Muscle of arm (tissue), 1 donor: ENCODE measurements at regions not wholly inside any gene's neighbourhood (a gene's known extent, or its start where the extent isn't known, plus 50 kb on each side); places are given as distances from the start of the nearest gene placed in this dataset.
A peak's percentile ranks its signal among the peaks of the same experiment; 100 is the strongest.
"Not testable (repeated sequence)": the region's sequence is repeated elsewhere in the genome, so short reads cannot be mapped to it uniquely, and the experiment has no call there.

Experiments used
- DNase-seq: peaks from one replicate; pipeline ENCODE4 v3.0.0-alpha.2; 2013

DNA sequence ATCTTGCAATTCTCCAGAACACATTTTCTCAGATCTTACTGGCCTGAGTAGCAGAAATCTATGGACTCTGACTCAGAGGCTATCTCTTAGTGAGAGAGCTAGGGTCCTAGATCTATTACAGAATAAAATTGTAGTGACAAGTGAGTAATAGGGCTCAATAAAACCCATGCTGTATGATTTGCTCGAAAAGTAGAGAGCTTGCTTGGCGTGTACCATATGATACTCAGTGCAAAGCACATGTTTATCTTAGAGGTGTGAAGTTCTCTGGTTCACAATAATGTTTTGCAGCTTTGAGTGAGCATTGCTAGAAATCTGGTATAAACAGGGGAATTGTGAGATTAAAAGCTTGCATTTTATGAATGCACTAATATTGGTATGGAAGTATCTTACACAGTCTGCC is 87.8 kb upstream of the PRSS16 start:
- DNase-seq = no peak

GRCh38 chr6:27161115-27161514 is 86.4 kb upstream of the PRSS16 start:
- DNase-seq = no peak

DNA sequence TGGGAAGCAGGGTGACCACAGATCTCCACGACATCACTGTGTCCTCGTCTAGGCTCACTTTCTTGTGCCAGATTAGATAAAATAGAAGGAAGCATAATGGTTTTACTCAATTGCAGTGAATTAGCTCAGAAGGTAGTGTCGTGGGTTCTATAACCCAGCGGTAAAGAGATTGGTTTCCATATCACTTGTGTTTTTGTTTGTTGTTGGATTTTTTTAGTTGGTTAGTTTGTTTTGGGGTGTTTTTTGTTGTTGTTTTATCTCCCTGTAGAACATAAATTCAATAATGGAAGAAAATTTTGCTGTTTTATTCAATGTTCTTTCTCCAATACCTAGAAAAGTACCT is 85.9 kb upstream of the PRSS16 start:
- DNase-seq = no peak

DNA sequence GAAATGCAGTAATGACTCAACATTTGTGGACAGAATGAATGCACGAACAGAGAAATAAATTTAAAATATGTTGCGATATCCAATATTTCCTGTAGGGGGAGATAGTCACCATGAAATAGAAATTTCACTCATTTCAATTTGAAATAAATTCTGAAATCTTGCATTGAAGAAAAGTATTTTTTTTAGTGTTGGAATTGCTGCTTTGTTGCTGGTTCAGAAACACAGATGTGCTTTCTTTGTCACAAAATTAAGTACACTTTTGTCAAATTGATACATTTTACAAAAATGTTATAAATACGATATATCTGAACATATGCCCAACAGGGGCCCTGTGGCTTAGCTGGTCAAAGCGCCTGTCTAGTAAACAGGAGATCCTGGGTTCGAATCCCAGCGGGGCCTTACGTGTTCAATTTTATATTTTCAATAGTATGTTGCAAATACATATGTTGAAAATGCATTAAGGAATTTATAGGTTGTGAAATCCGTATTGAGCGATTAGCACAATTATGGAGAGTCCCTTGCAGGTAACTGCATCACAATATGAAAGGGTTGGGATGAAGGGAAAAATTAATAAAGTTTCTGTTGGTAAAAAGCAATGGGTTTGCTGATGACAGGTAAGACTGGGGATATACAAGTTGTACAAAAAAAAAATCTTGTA is 85.4 kb upstream of the PRSS16 start:
- peak; percentile 61 for DNase-seq

DNA sequence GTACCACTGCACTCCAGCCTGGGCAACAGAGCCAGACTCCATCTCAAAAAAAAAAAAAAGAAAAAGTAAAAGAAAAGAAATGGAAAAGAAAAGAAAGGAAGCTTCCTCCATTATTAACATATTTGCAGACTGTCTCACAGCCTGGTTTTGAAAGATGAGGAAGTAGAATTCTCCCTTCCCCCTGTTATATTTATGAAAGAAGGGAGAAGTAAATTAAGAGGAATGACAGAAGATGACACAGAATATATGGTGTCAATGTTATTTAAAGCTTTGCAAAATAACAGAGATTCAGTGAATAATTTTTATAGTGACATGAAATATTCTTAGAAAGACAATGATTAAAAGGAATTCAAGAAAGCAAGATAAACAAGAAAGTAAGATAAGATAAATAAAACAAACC is 83.7 kb upstream of the PRSS16 start:
- no peak for DNase-seq

GRCh38 chr6:27168108-27168507 is 79.4 kb upstream of the PRSS16 start:
- no peak for DNase-seq

DNA sequence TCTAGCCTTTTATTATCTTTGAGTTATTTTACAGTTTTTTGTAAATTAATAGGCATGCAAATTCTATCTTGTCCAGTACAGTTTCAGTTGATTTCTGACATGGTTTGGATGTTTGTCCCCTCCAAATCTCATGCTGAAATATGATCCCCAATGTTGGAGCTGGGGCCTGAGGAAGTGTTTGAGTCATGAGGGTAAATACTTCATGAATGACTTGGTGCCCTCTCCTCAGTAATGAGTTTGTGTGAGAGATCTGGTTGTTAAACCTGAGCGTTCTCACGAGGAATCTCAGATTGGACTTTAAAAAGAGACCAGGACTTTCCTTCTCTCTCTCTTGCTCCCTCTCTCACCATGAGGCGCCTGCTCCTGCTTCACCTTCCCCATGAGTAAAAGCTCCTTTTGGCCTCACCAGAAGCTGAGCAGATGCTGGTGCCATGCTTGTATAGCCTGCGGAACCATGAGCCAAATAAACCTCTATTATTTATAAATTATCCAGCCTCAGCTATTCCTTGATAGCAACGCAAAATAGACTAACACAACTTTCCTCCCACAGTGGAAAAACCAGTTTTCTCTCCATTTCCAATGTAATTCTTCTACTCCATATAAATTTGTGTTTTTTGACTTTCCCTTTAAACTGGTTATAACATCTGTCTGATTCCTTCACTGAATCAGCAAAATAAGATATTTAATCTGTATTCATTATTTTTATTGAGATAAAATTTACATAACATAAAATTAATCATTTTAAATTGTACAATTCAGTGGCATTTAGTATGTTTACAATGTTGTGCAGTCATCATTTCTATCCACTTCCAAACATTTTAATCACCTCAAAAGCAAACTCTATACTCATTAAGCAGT is 78.7 kb upstream of the PRSS16 start:
- no peak for DNase-seq

GRCh38 chr6:27172524-27173231 is 74.8 kb upstream of the PRSS16 start:
- not testable (repeated sequence) for DNase-seq

- not testable (repeated sequence) for DNase-seq
Measured at GRCh38 chr6:27173232-27173601, 74.3 kb upstream of the PRSS16 start.

DNA sequence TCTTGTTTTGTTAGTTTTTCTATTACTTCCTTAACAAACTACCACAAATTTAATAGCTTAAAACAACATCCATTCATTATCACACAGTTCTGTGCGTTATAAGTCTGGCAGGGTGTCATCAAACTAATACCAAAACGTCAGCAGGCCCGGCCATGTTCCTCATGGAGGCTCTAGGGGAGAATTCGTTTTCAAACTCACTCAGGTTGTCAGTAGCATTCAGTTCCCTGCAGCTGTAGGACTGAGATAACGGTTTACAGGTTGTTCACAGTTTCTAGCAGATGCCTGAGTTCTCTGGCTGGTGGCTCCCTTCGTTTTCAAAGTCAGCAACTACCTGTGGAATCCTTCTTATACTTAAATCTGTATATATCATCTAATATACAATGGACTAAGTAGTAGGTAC is 72.5 kb upstream of the PRSS16 start:
- DNase-seq = no peak

- DNase-seq = peak; percentile 28
Measured at GRCh38 chr6:27176096-27176495, 71.4 kb upstream of the PRSS16 start.

DNA sequence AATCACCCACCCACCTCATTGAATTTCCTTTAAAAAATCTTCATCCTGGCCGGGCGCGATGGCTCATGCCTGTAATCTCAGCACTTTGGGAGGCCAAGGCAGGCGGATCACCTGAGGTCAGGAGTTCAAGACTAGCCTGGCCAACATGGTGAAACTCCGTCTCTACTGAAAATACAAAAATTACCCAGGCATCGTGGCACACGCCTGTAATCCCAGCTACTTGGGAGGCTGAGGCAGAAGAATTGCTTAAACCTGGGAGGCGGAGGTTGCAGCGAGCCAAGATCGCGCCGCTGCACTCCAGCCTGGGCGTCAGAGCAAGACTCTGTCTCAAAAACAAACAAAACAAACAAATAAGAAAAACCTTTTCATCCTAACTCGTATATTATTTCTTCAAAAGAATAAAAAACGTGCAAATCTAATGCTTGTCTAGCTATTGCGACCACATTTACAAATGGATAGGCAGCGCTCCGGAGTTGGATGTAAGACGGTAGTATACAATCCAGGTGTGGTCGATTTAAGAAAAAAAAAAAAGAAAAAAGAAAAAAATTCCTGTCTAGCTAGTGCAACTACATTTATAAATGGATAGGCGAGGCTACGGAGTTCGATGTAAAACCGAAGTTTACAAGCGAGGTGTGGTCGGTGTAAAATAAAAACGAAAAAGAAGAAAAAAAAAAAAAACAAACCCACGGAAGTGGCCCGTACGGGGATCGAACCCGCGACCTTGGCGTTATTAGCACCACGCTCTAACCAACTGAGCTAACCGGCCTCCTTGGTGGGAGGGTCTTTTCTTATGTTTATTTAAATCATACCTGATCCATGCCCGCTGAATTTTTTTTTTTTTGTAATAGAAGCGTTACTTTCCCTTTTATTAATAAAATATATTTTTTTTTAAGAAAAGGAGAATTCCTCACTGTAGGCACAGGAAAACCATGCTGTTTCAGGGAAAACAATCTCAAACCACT is 70.7 kb upstream of the PRSS16 start:
- peak; percentile 68 for DNase-seq

DNA sequence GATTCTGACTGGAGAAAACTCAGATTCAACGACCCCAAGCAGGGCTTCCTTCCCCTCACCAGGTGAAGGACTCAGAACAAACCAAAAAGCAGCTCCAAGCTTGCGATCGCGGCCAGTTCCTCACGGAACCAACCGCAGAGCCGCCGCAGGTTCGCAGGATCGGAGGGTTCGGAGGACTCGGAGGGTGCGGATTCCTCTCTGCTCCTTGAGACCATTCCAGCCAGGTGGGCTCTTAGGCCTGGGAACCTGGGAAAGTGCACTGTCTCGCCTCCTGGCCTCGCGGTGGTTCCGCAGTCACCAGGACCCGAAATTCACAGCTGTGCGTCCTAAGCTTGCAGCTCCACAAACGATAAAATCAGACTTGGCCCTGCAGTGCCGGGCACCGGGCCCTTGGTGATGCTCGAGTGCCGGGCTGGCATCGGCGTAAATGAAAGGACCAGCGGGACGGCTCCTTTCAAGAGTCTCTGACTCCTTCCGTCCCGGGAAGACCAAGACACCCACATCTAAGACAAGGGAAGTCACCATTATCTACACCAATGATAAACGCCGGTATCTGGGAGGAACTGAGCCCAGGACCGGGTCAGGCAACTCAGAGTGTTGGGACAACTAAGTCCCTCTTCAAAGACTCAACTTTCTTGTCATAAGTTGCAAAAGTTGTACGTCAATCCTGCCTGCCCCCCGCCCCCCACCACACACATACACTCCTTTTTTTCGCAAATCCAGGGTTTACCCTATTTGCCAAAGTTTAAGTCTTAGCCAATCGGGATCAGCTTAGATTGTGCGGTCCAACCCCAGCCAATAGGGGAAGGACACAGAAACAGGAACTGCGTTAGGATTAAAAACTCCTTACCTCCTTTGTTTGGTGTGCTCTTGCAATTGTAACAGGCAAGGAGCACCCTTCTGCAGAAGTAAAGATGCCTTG is 69.8 kb upstream of the PRSS16 start:
- peak; percentile 81 for DNase-seq

- no peak for DNase-seq
Measured at GRCh38 chr6:27178407-27178730, 69.1 kb upstream of the PRSS16 start.

GRCh38 chr6:27178860-27179259 is 68.6 kb upstream of the PRSS16 start:
- DNase-seq = no peak

DNA sequence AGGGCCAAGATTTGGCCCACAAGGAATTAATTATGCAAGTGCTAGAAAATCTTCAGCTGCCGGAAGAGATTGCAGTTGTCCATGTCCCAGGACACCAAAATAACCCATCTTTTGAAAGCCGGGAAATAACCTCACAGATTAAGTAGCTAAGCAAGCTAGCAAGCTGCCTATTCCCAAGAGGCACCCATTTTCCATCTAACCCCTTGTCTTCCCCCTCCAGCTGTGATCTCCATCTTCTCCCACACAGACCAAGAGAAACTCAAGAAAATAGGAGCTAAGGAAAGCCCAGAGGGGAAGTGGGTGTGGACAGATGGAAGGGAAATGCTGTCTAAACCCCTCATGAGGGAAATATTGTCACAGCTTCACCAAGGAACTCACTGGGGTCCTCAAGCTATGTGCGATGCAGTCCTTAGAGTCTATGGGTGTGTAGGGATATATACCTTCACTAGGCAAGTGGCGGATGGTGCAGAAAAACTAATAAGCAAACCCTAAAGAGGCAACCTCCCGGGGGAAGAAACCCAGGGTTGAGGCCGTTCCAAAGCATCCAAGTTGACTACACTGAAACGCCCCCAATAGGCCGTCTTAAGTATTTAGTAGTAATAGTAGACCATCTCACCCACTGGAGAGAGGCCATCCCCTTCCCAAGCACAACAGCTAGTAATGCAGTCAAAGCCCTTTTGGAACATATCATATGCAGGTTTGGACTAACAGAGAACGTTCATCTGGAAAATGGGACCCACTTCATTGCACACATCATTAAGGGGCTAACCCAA is 64.3 kb upstream of the PRSS16 start:
- peak; percentile 15 for DNase-seq

DNA sequence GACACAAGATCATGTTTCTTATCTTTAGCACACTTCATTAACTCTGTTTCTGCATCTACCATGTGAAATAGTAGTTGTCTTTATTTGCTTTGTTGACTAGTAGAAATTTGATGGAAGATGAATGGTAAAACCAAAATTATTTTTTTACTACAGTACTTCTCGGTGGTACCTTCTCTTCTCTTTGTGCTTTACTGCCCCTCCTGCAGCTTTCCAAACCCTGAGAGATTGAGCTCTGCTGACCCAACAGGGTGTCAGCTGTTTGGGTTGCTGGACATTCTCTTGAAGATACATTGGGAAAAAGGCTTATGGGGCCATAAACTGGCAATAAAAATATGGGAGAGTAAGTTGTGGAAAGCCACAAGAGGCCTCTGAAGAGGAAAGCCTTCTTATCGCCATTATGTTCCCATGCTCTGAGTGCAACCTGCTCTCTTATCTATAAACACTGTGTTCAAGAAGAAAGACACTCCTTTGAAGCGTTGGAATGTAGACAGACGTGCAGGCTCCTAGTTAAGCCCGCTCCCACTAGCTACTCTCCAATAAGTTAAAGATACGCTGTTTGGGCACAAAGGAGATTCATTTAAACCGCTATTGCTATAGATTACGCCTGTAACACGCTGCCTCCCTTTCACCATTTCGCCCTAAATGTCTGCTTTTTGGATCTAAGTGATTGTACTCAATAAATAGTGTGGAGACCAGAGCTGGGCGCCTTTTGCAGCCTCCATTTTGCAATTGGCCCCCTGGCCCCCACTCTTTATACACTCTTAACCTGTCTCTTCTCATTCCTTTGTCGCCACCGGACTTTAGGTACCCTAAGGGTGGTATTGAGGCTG is 60.1 kb upstream of the PRSS16 start:
- DNase-seq = no peak

DNA sequence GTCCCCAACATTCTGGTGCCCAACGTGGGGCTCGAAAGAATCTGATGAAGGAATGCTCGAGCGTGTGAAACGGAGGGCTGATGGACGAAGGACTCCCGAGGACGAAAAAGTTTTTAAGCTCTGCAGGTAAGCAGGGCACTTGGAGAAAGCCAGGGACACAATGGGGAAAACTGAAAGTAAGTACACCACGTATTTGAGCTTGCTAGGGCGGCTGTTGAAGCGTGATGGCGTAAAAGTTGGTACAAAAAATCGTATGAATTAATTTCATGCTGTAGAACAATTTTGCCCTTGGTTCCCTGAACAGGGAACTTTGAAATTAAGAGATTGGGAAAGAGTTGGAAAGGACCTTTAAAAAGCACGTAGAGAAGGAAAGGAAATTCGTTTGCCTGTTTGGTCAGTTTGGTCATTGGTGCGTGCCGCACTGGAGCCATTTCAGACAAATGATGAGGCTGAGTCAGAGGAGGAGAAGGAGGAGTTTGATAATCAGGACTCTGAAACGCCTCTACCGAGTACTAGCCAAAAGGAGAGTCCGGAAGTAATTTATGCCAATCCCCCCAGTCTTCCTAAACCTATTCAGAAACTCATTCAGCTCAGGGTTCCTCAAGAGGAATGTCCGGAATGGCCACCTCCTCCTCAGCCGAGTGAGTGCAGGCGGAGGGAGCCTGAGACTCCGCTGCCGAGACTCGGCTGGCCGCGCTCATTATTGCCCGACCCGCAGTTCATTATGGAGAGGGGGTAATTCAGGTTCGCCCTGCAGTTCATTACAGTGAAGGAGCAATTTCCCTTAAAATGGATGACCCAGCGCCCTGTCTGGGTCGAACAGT is 59.2 kb upstream of the PRSS16 start:
- DNase-seq = peak; percentile 82
